MM.1S (cell line): ENCODE measurements at regions not wholly inside any gene's neighbourhood (a gene's known extent, or its start where the extent isn't known, plus 50 kb on each side); places are given as distances from the start of the nearest gene placed in this dataset.

Experiments used
- CTCF ChIP-seq: fragments of 300-600 bp; sonication (generic); IDR thresholded peaks from 2 replicates; pipeline ENCODE4 v1.5.1; 2016; ENCODE audit warnings: antibody characterized with exemption, low read length, mixed read lengths
- EZH2 ChIP-seq: fragments of 300-600 bp; sonication (generic); optimal IDR thresholded peaks from 2 replicates; pipeline ENCODE3; 2017; ENCODE audit warnings: low read depth, mild to moderate bottlenecking, antibody characterized with exemption, low read length, mixed read lengths
- EZH2phosphoT487 ChIP-seq: fragments of 300-600 bp; sonication (generic); IDR thresholded peaks from 2 replicates; pipeline ENCODE4 v1.6.1; 2018; ENCODE audit warnings: antibody characterized with exemption, low read length

- no peak for TF ChIP-seq CTCF
- no peak for TF ChIP-seq EZH2
- no peak for TF ChIP-seq EZH2phosphoT487
Measured at GRCh38 chr13:106723036-106723435, 155.1 kb upstream of the ARGLU1 start.
